MM.1S (cell line): ENCODE measurements at regions not wholly inside any gene's neighbourhood (a gene's known extent, or its start where the extent isn't known, plus 50 kb on each side); places are given as distances from the start of the nearest gene placed in this dataset.

Experiments used
- DNase-seq: peaks from one replicate; pipeline ENCODE4 v3.0.0-alpha.2; 2015
- H2AFZ ChIP-seq: fragments of 300-600 bp; sonication (generic); 2 replicates; pipeline ENCODE4 v1.6.0; 2016; ENCODE audit warnings: antibody characterized with exemption, low read length
- H3F3A ChIP-seq: fragments of 300-600 bp; sonication (generic); 2 replicates; pipeline ENCODE4 v1.6.1; 2016; ENCODE audit warnings: mild to moderate bottlenecking, antibody characterized with exemption, low read length, moderate library complexity, mixed read lengths; ENCODE audit not compliant: insufficient read depth
- H3K27ac ChIP-seq: fragments of 300-600 bp; sonication (generic); 2 replicates; pipeline ENCODE4 v1.5.1; 2016; ENCODE audit warnings: mild to moderate bottlenecking, low read length
- H3K27me3 ChIP-seq: fragments of 300-600 bp; sonication (generic); replicated peaks from 2 replicates; pipeline ENCODE4 v1.6.0; 2016; ENCODE audit warnings: low read length; ENCODE audit not compliant: insufficient read depth
- H3K36me3 ChIP-seq: fragments of 300-600 bp; sonication (generic); replicated peaks from 2 replicates; pipeline ENCODE4 v1.6.1; 2016; ENCODE audit warnings: mild to moderate bottlenecking, low read length, mixed read lengths; ENCODE audit not compliant: insufficient read depth
- H3K4me1 ChIP-seq: fragments of 300-600 bp; sonication (generic); 2 replicates; pipeline ENCODE4 v1.6.1; 2016; ENCODE audit warnings: low read length, mixed read lengths
- H3K4me2 ChIP-seq: fragments of 300-600 bp; sonication (generic); 2 replicates; pipeline ENCODE4 v1.6.0; 2016; ENCODE audit warnings: low read depth, low read length
- H3K4me3 ChIP-seq: fragments of 300-600 bp; sonication (generic); 2 replicates; pipeline ENCODE4 v1.5.1; 2016; ENCODE audit warnings: low read length, mixed read lengths
- H3K79me2 ChIP-seq: fragments of 300-600 bp; sonication (generic); 2 replicates; pipeline ENCODE4 v1.6.1; 2016; ENCODE audit warnings: mixed run types, low read length, mixed read lengths
- H3K9ac ChIP-seq: fragments of 300-600 bp; sonication (generic); 2 replicates; pipeline ENCODE4 v1.6.1; 2016; ENCODE audit warnings: low read length, mixed read lengths
- H3K9me2 ChIP-seq: fragments of 300-600 bp; sonication (generic); replicated peaks from 2 replicates; pipeline ENCODE4 v1.6.1; 2016; ENCODE audit warnings: mild to moderate bottlenecking, low read length, mixed read lengths; ENCODE audit not compliant: insufficient read depth
- H3K9me3 ChIP-seq: fragments of 300-600 bp; sonication (generic); replicated peaks from 2 replicates; pipeline ENCODE4 v1.6.1; 2016; ENCODE audit warnings: mild to moderate bottlenecking, low read length, mixed read lengths; ENCODE audit not compliant: insufficient read depth
- H4K20me1 ChIP-seq: fragments of 300-600 bp; sonication (generic); 2 replicates; pipeline ENCODE4 v1.6.1; 2016; ENCODE audit warnings: mild to moderate bottlenecking, low read length, moderate library complexity, mixed read lengths; ENCODE audit not compliant: insufficient read depth
- CTCF ChIP-seq: fragments of 300-600 bp; sonication (generic); IDR thresholded peaks from 2 replicates; pipeline ENCODE4 v1.5.1; 2016; ENCODE audit warnings: antibody characterized with exemption, low read length, mixed read lengths
- EZH2 ChIP-seq: fragments of 300-600 bp; sonication (generic); optimal IDR thresholded peaks from 2 replicates; pipeline ENCODE3; 2017; ENCODE audit warnings: low read depth, mild to moderate bottlenecking, antibody characterized with exemption, low read length, mixed read lengths
- EZH2phosphoT487 ChIP-seq: fragments of 300-600 bp; sonication (generic); IDR thresholded peaks from 2 replicates; pipeline ENCODE4 v1.6.1; 2018; ENCODE audit warnings: antibody characterized with exemption, low read length

- H3K9ac ChIP-seq = no peak overlapping the region
- H3K9me3 ChIP-seq = no peaks in the 10 kb centered on the region
- no peak overlapping the region for H2AFZ ChIP-seq
- TF ChIP-seq EZH2phosphoT487 = no peak
- TF ChIP-seq EZH2 = no peak
- TF ChIP-seq CTCF = no peak
- no peak for DNase-seq
- H3K4me3 ChIP-seq = no peak overlapping the region
- H3K36me3 ChIP-seq = no peaks in the 10 kb centered on the region
- no peaks in the 10 kb centered on the region for H4K20me1 ChIP-seq
- H3K4me2 ChIP-seq = no peak overlapping the region
- 0 out of 2 replicates have a peak, but pooled peaks cover 5% of the 10 kb centered on the region for H3K4me1 ChIP-seq
- H3K79me2 ChIP-seq = no peaks in the 10 kb centered on the region
- H3K27ac ChIP-seq = no peak overlapping the region
- no peaks in the 10 kb centered on the region for H3K9me2 ChIP-seq
- no peaks in the 10 kb centered on the region for H3F3A ChIP-seq
- no peaks in the 10 kb centered on the region for H3K27me3 ChIP-seq
Observed at GRCh38 chr5:131079232-131079631, 85.8 kb downstream of the HINT1 start.

- Histone ChIP-seq H3K9me3 (no peaks in the 10 kb centered on the region), H3K4me2 (peak overlapping the region; percentile 65), H3K27ac (peak overlapping the region; percentile 83), H3K27me3 (no peaks in the 10 kb centered on the region), H3K79me2 (no peaks in the 10 kb centered on the region), H3K4me1 (peaks cover 44% of the 10 kb centered on the region), H3K4me3 (peak overlapping the region; percentile 27; the same call in 1 of the 2 replicates), H3K9ac (peak overlapping the region; percentile 35), H3K9me2 (no peaks in the 10 kb centered on the region), H3K36me3 (no peaks in the 10 kb centered on the region), H2AFZ (peak overlapping the region; percentile 41), H3F3A (peaks cover 39% of the 10 kb centered on the region), H4K20me1 (no peaks in the 10 kb centered on the region)
- TF ChIP-seq CTCF (peak; percentile 26), EZH2 (no peak)
- peak; percentile 94 for DNase-seq
Observed at GRCh38 chr5:131068893-131069643, 96.0 kb downstream of the HINT1 start.

- Histone ChIP-seq H3K9me3 (no peaks in the 10 kb centered on the region), H3K4me2 (no peak overlapping the region), H4K20me1 (no peaks in the 10 kb centered on the region), H3K9me2 (no peaks in the 10 kb centered on the region), H3F3A (peaks cover 44% of the 10 kb centered on the region), H3K36me3 (no peaks in the 10 kb centered on the region), H3K9ac (no peak overlapping the region), H3K27me3 (no peaks in the 10 kb centered on the region), H3K27ac (no peak overlapping the region), H3K4me3 (no peak overlapping the region), H2AFZ (no peak overlapping the region), H3K79me2 (no peaks in the 10 kb centered on the region), H3K4me1 (peaks cover 51% of the 10 kb centered on the region)
- DNase-seq = no peak
- TF ChIP-seq EZH2phosphoT487 = no peak
- TF ChIP-seq CTCF = no peak
- no peak for TF ChIP-seq EZH2
Observed at GRCh38 chr5:131068076-131068475, 97.0 kb downstream of the HINT1 start.
